GM18907 (cell line): ENCODE measurements at regions not wholly inside any gene's neighbourhood (a gene's known extent, or its start where the extent isn't known, plus 50 kb on each side); places are given as distances from the start of the nearest gene placed in this dataset.

ENCODE experiments used
- ATAC-seq: cut with Tn5 transposase; IDR thresholded peaks from one replicate; pipeline ENCODE4 v1.9.1; 2021; ENCODE audit warnings: mild to moderate bottlenecking, moderate library complexity; ENCODE audit not compliant: unreplicated experiment

GRCh38 chr4:122038896-122039295 is 87.0 kb upstream of the TRPC3 start:
- no peak for ATAC-seq

- ATAC-seq = no peak
Measured at GRCh38 chr4:122034619-122035018, 82.8 kb upstream of the TRPC3 start.

- no peak for ATAC-seq
Measured at GRCh38 chr4:122027203-122027602, 75.3 kb upstream of the TRPC3 start.

DNA sequence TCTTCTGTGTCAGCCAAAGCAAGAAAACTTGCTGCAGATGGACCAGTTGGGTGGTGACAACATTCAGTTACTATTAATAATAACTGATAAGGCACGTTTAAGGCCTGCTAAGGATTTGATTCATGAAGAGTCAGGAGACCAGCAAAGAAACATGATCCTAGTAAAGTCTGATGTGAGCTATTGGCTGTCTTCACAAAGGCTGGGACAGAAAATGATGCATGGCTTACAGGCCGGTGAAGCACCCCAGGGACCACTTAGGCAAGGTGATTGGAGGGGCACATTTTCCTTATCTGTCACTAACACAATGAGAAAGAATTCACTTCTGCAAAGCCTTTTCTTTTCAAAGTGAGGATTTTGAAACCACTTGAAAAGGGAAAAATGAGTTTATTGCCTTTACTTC is 65.4 kb upstream of the TRPC3 start:
- no peak for ATAC-seq

DNA sequence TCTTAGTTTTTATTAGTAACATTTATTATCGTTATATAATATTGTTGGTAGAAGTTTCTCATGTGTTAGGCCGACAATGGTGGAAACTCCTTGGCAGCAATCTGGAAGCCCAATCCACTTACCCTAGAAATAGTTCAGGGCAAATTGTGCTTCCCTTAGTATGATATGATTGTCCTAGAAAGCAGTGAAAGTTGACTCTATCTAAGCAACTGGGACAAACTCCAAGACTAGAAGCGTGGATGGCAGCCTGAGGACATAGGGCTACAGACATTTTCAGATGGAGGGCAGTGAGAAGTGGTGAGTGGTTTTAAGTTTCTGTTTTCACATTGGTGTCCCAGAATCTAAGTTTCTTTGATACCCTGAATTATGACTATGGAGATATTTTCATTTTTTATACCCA is 63.3 kb upstream of the TRPC3 start:
- ATAC-seq = no peak

- no peak for ATAC-seq
Measured at GRCh38 chr4:122012735-122013134, 60.9 kb upstream of the TRPC3 start.

DNA sequence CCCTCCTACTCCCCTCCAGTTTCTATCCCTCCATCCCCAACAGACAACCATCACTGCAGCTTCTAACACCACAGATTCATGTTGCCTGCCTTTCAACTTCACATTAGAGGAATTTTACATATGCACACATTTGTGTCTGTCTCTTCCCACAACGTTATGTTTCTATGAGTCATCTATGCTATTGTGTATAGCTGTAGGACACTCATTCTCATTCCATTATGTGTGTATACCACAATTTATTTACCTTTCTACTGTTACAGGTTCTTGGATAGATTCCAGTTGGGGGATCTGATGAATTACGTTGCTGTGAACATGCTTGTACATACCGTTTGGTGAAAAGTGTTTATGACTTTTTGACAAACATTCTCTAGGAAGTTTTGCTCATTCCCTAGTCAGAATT is 58.8 kb upstream of the TRPC3 start:
- no peak for ATAC-seq

- ATAC-seq = no peak
Measured at GRCh38 chr4:122009524-122009923, 57.7 kb upstream of the TRPC3 start.

GRCh38 chr4:122007016-122007415 is 55.2 kb upstream of the TRPC3 start:
- ATAC-seq = no peak

DNA sequence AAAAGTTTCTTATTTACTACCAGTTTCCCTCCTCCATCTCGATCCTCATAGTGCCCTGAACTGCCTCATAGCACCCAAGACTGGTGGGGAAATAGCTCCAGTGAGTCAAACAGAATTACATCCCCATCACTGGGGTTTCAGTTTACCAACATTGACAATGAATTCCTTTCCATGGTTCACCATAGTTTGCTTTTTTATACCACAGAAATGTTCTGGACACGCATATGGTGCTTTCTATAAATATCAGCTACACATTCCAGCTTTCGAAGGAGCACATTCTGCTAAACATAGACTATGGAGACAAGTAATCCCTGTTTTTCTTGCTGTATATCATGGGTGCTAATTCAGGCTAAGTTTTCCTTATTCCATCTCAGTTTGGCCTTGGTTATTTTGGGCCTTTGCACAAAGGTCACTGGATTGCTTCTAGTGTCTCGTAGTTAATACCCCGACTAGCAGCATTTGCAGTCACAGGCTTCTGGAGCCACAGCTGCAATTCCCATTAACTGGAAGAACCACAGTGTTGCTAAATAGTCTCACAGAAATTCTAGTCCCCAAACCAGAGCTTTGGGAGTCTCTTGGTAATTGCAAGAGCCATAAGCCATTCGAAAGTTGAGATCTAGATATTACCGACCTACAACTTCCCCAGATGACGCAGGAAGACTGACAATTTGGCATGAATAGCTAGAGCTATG is 53.4 kb upstream of the TRPC3 start:
- no peak for ATAC-seq

GRCh38 chr4:122003335-122003734 is 51.5 kb upstream of the TRPC3 start:
- ATAC-seq = peak; percentile 92
